ENCODE measurements at regions not wholly inside any gene's neighbourhood (a gene's known extent, or its start where the extent isn't known, plus 50 kb on each side); places are given as distances from the start of the nearest gene placed in this dataset.

GRCh38 chr14:95816539-95816938, 60.1 kb upstream of the TUNAR start (continued):
- TF ChIP-seq HMGXB4 (CRISPR knock-in tag; IDR thresholded peaks at IDR 0.05) (no peak), NFATC4 (CRISPR knock-in tag; IDR thresholded peaks at IDR 0.05) (no peak), ZNF423 (CRISPR knock-in tag; IDR thresholded peaks at IDR 0.05) (no peak)

GRCh38 chr14:95815226-95815690, 61.4 kb upstream of the TUNAR start:
- POLR2A ChIA-PET, result no interaction called here
- CTCF ChIA-PET, result interaction anchor here (1.4 kb wide), 1 partner anchor 178 kb away, joined by 3 read pairs; no protein-coding TSS in a partner anchor
- Mint-ChIP-seq H3K27me3 (ENCODE audit: low read depth) (peaks cover 10% of the 10 kb centered on the region), H3K9me3 (no peaks in the 10 kb centered on the region), H3K4me3 (no peak overlapping the region), H3K36me3 (no peaks in the 10 kb centered on the region), H3K27ac (no peak overlapping the region), H3K4me1 (peaks cover 37% of the 10 kb centered on the region)
- ATAC-seq, result no peak
- no peak for TF ChIP-seq ZNF396 (CRISPR knock-in tag; IDR thresholded peaks at IDR 0.05; ENCODE audit: borderline replicate concordance)
- no peak for TF ChIP-seq ZNF512 (CRISPR knock-in tag; IDR thresholded peaks at IDR 0.05; ENCODE audit: borderline replicate concordance)
- TF ChIP-seq ARID4B (CRISPR knock-in tag; IDR thresholded peaks at IDR 0.05; ENCODE audit: borderline replicate concordance), result no peak
- no peak for DNase-seq (ENCODE audit: low spot score)

- peaks cover 14% of the 10 kb centered on the region for H3K27me3 Mint-ChIP-seq (ENCODE audit: low read depth)
- TF ChIP-seq SP1 (CRISPR knock-in tag; conservative IDR thresholded peaks at IDR 0.05) (no peak), ZNF138 (CRISPR knock-in tag; conservative IDR thresholded peaks at IDR 0.05) (no peak), GTF2I (CRISPR knock-in tag; conservative IDR thresholded peaks at IDR 0.05) (no peak), KAT7 (CRISPR knock-in tag; IDR thresholded peaks at IDR 0.05; ENCODE audit: borderline replicate concordance) (no peak)
- ATAC-seq, result no peak
- H3K4me3 Mint-ChIP-seq, result no peak overlapping the region
- CTCF ChIA-PET, result interaction anchor here (1.4 kb wide), 1 partner anchor 179 kb away, joined by 3 read pairs; no protein-coding TSS in a partner anchor
- H3K4me1 Mint-ChIP-seq, result peaks cover 37% of the 10 kb centered on the region
- H3K9me3 Mint-ChIP-seq, result no peaks in the 10 kb centered on the region
- POLR2A ChIA-PET, result no interaction called here
- no peaks in the 10 kb centered on the region for H3K36me3 Mint-ChIP-seq
- no peak overlapping the region for H3K27ac Mint-ChIP-seq
- DNase-seq (ENCODE audit: low spot score), result no peak
Measured at GRCh38 chr14:95814363-95815225, 62.0 kb upstream of the TUNAR start.

- ChIA-PET CTCF (no interaction called here), POLR2A (no interaction called here)
- DNase-seq (ENCODE audit: low spot score), result no peak
- H3K36me3 Mint-ChIP-seq, result peaks cover 4% of the 10 kb centered on the region
- TF ChIP-seq FOXP1 (CRISPR knock-in tag; IDR thresholded peaks at IDR 0.05; ENCODE audit: borderline replicate concordance) (no peak), ATF3 (CRISPR knock-in tag; conservative IDR thresholded peaks at IDR 0.05) (no peak), ERG (CRISPR knock-in tag; IDR thresholded peaks at IDR 0.05) (no peak), NR1H2 (CRISPR knock-in tag; IDR thresholded peaks at IDR 0.05) (no peak)
- no peak overlapping the region for H3K4me3 Mint-ChIP-seq
- H3K27ac Mint-ChIP-seq, result no peak overlapping the region
- H3K27me3 Mint-ChIP-seq (ENCODE audit: low read depth), result peaks cover 32% of the 10 kb centered on the region
- no peak for ATAC-seq
- H3K9me3 Mint-ChIP-seq, result peaks cover 7% of the 10 kb centered on the region
- H3K4me1 Mint-ChIP-seq, result peaks cover 19% of the 10 kb centered on the region
Measured at GRCh38 chr14:95811813-95812212, 64.8 kb upstream of the TUNAR start.

Data from WTC11 (cell line).